ENCODE measurements at regions not wholly inside any gene's neighbourhood (a gene's known extent, or its start where the extent isn't known, plus 50 kb on each side); places are given as distances from the start of the nearest gene placed in this dataset.

- Histone ChIP-seq H4K20me1 (ENCODE audit: insufficient read depth) (no peaks in the 10 kb centered on the region), H3K27ac (no peak overlapping the region), H3K4me2 (no peak overlapping the region), H3K27me3 (ENCODE audit: insufficient read depth, low read depth) (no peaks in the 10 kb centered on the region), H3K4me3 (IDR thresholded peaks at IDR 0.05; ENCODE audit: insufficient read depth, low read depth, low read length) (no peak overlapping the region), H3K36me3 (ENCODE audit: insufficient read depth) (no peaks in the 10 kb centered on the region), H3K4me1 (ENCODE audit: low read depth, poor library complexity, severe bottlenecking) (no peaks in the 10 kb centered on the region), H3K9ac (no peak overlapping the region), H3K79me2 (ENCODE audit: insufficient read depth, low read depth) (no peaks in the 10 kb centered on the region), H2AFZ (ENCODE audit: low read depth) (no peak overlapping the region)
- peak; percentile 24; the same call in 1 of the 2 replicates for TF ChIP-seq CTCF (conservative IDR thresholded peaks at IDR 0.05; ENCODE audit: low read depth, low read length)
These were observed 350.5 kb downstream of the MAN2A1 start for GRCh38 chr5:110040178-110040577.

GRCh38 chr5:110043025-110043424 is 353.3 kb downstream of the MAN2A1 start:
- no peak for TF ChIP-seq CTCF (conservative IDR thresholded peaks at IDR 0.05; ENCODE audit: low read depth, low read length)
- Histone ChIP-seq H3K27ac (no peak overlapping the region), H4K20me1 (ENCODE audit: insufficient read depth) (no peaks in the 10 kb centered on the region), H3K36me3 (ENCODE audit: insufficient read depth) (no peaks in the 10 kb centered on the region), H3K4me3 (IDR thresholded peaks at IDR 0.05; ENCODE audit: insufficient read depth, low read depth, low read length) (no peak overlapping the region), H3K27me3 (ENCODE audit: insufficient read depth, low read depth) (no peaks in the 10 kb centered on the region), H3K4me1 (ENCODE audit: low read depth, poor library complexity, severe bottlenecking) (no peaks in the 10 kb centered on the region), H3K9ac (no peak overlapping the region), H3K79me2 (ENCODE audit: insufficient read depth, low read depth) (no peaks in the 10 kb centered on the region), H2AFZ (ENCODE audit: low read depth) (no peak overlapping the region), H3K4me2 (no peak overlapping the region)

- Histone ChIP-seq H3K4me1 (ENCODE audit: low read depth, poor library complexity, severe bottlenecking) (no peaks in the 10 kb centered on the region), H3K9ac (no peak overlapping the region), H3K36me3 (ENCODE audit: insufficient read depth) (no peaks in the 10 kb centered on the region), H3K27me3 (ENCODE audit: insufficient read depth, low read depth) (no peaks in the 10 kb centered on the region), H3K4me2 (no peak overlapping the region), H3K27ac (no peak overlapping the region), H4K20me1 (ENCODE audit: insufficient read depth) (no peaks in the 10 kb centered on the region), H3K4me3 (IDR thresholded peaks at IDR 0.05; ENCODE audit: insufficient read depth, low read depth, low read length) (no peak overlapping the region), H2AFZ (ENCODE audit: low read depth) (no peak overlapping the region), H3K79me2 (ENCODE audit: insufficient read depth, low read depth) (no peaks in the 10 kb centered on the region)
- no peak for TF ChIP-seq CTCF (conservative IDR thresholded peaks at IDR 0.05; ENCODE audit: low read depth, low read length)
These were observed 355.4 kb downstream of the MAN2A1 start for GRCh38 chr5:110045158-110045557.

GRCh38 chr5:110048491-110048890 is 358.8 kb downstream of the MAN2A1 start:
- Histone ChIP-seq H3K79me2 (ENCODE audit: insufficient read depth, low read depth) (no peaks in the 10 kb centered on the region), H3K4me3 (IDR thresholded peaks at IDR 0.05; ENCODE audit: insufficient read depth, low read depth, low read length) (no peak overlapping the region), H4K20me1 (ENCODE audit: insufficient read depth) (no peaks in the 10 kb centered on the region), H3K4me2 (no peak overlapping the region), H3K27ac (no peak overlapping the region), H3K27me3 (ENCODE audit: insufficient read depth, low read depth) (no peaks in the 10 kb centered on the region), H3K36me3 (ENCODE audit: insufficient read depth) (no peaks in the 10 kb centered on the region), H2AFZ (ENCODE audit: low read depth) (no peak overlapping the region), H3K9ac (no peak overlapping the region), H3K4me1 (ENCODE audit: low read depth, poor library complexity, severe bottlenecking) (peaks cover 10% of the 10 kb centered on the region)
- TF ChIP-seq CTCF (conservative IDR thresholded peaks at IDR 0.05; ENCODE audit: low read depth, low read length): no peak

Measured in KMS-11 (cell line).